Vagina (tissue), 2 donors: ENCODE measurements at regions not wholly inside any gene's neighbourhood (a gene's known extent, or its start where the extent isn't known, plus 50 kb on each side); places are given as distances from the start of the nearest gene placed in this dataset.

Experiments used
- POLR2A ChIP-seq, 2 donors: fragments of 450-650 bp; IDR thresholded peaks; one replicate each; pipeline ENCODE4 v1.6.1; 2017; ENCODE audit warnings: antibody characterized with exemption in 2 of 2, mild to moderate bottlenecking in 2 of 2, moderate library complexity in 2 of 2
- TF ChIP-seq, protein P1 (sequence below), 3 experiments: fragments of 450-650 bp in 2 of 3; fragments of 200-600 bp in 1 of 3; sonication (generic) in 1 of 3; IDR thresholded peaks; one replicate each; pipeline ENCODE4 v1.5.1; 2017 to 2019; ENCODE audit warnings: antibody characterized with exemption in 3 of 3, mild to moderate bottlenecking in 2 of 3, moderate library complexity in 2 of 3

GRCh38 chr14:94940263-94940993 lies 170.5 kb upstream of the GSC start:
- TF ChIP-seq, protein P1, sequence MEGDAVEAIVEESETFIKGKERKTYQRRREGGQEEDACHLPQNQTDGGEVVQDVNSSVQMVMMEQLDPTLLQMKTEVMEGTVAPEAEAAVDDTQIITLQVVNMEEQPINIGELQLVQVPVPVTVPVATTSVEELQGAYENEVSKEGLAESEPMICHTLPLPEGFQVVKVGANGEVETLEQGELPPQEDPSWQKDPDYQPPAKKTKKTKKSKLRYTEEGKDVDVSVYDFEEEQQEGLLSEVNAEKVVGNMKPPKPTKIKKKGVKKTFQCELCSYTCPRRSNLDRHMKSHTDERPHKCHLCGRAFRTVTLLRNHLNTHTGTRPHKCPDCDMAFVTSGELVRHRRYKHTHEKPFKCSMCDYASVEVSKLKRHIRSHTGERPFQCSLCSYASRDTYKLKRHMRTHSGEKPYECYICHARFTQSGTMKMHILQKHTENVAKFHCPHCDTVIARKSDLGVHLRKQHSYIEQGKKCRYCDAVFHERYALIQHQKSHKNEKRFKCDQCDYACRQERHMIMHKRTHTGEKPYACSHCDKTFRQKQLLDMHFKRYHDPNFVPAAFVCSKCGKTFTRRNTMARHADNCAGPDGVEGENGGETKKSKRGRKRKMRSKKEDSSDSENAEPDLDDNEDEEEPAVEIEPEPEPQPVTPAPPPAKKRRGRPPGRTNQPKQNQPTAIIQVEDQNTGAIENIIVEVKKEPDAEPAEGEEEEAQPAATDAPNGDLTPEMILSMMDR (IDR thresholded peaks at IDR 0.05) = no peak
- TF ChIP-seq POLR2A (IDR thresholded peaks at IDR 0.05) = no peak
